ENCODE measurements at regions not wholly inside any gene's neighbourhood (a gene's known extent, or its start where the extent isn't known, plus 50 kb on each side); places are given as distances from the start of the nearest gene placed in this dataset.

GRCh38 chr2:8303322-8303832 is 378.5 kb upstream of the ID2 start:
- Histone ChIP-seq H3K4me3 (ENCODE audit: low read length) (peak overlapping the region; percentile 49), H3K9me2 (replicated peaks; ENCODE audit: control insufficient read depth, low read length) (no peaks in the 10 kb centered on the region), H4K20me1 (ENCODE audit: control insufficient read depth, insufficient read depth, low read depth, low read length) (no peaks in the 10 kb centered on the region), H3K9me3 (ENCODE audit: control insufficient read depth, insufficient read depth, low read length) (no peaks in the 10 kb centered on the region), H3F3A (ENCODE audit: control insufficient read depth, insufficient read depth) (no peaks in the 10 kb centered on the region), H3K4me1 (ENCODE audit: control insufficient read depth, low read length) (peaks cover 66% of the 10 kb centered on the region), H3K4me2 (ENCODE audit: low read length) (peak overlapping the region; percentile 70), H3K27ac (ENCODE audit: low read depth, low read length) (no peak overlapping the region), H3K36me3 (ENCODE audit: control insufficient read depth, low read length) (no peaks in the 10 kb centered on the region), H3K79me2 (ENCODE audit: control insufficient read depth, low read length) (no peaks in the 10 kb centered on the region), H3K27me3 (ENCODE audit: control insufficient read depth, low read length) (no peaks in the 10 kb centered on the region)
- no peak for TF ChIP-seq EZH2phosphoT487 (IDR thresholded peaks at IDR 0.05; ENCODE audit: borderline replicate concordance, low read length)
- TF ChIP-seq CTCF (IDR thresholded peaks at IDR 0.05; ENCODE audit: low read depth, low read length, poor library complexity, severe bottlenecking), result peak; percentile 27

GRCh38 chr2:8304821-8305766 is 376.8 kb upstream of the ID2 start:
- no peak overlapping the region for H3K4me2 ChIP-seq (ENCODE audit: low read length)
- no peaks in the 10 kb centered on the region for H3K9me3 ChIP-seq (ENCODE audit: control insufficient read depth, insufficient read depth, low read length)
- H3K79me2 ChIP-seq (ENCODE audit: control insufficient read depth, low read length), result no peaks in the 10 kb centered on the region
- no peaks in the 10 kb centered on the region for H3K9me2 ChIP-seq (replicated peaks; ENCODE audit: control insufficient read depth, low read length)
- H3K4me3 ChIP-seq (ENCODE audit: low read length), result no peak overlapping the region
- no peaks in the 10 kb centered on the region for H3K36me3 ChIP-seq (ENCODE audit: control insufficient read depth, low read length)
- no peaks in the 10 kb centered on the region for H3K27me3 ChIP-seq (ENCODE audit: control insufficient read depth, low read length)
- H3K4me1 ChIP-seq (ENCODE audit: control insufficient read depth, low read length), result peaks cover 64% of the 10 kb centered on the region
- TF ChIP-seq EZH2phosphoT487 (IDR thresholded peaks at IDR 0.05; ENCODE audit: borderline replicate concordance, low read length), result no peak
- TF ChIP-seq CTCF (IDR thresholded peaks at IDR 0.05; ENCODE audit: low read depth, low read length, poor library complexity, severe bottlenecking), result no peak
- no peaks in the 10 kb centered on the region for H3F3A ChIP-seq (ENCODE audit: control insufficient read depth, insufficient read depth)
- H4K20me1 ChIP-seq (ENCODE audit: control insufficient read depth, insufficient read depth, low read depth, low read length), result no peaks in the 10 kb centered on the region
- H3K27ac ChIP-seq (ENCODE audit: low read depth, low read length), result no peak overlapping the region

- Histone ChIP-seq H3K27ac (ENCODE audit: low read depth, low read length) (no peak overlapping the region), H3K4me1 (ENCODE audit: control insufficient read depth, low read length) (peaks cover 71% of the 10 kb centered on the region), H3K27me3 (ENCODE audit: control insufficient read depth, low read length) (no peaks in the 10 kb centered on the region), H3K9me2 (replicated peaks; ENCODE audit: control insufficient read depth, low read length) (no peaks in the 10 kb centered on the region), H3K79me2 (ENCODE audit: control insufficient read depth, low read length) (no peaks in the 10 kb centered on the region), H3F3A (ENCODE audit: control insufficient read depth, insufficient read depth) (no peaks in the 10 kb centered on the region), H3K36me3 (ENCODE audit: control insufficient read depth, low read length) (no peaks in the 10 kb centered on the region), H4K20me1 (ENCODE audit: control insufficient read depth, insufficient read depth, low read depth, low read length) (no peaks in the 10 kb centered on the region), H3K4me2 (ENCODE audit: low read length) (no peak overlapping the region), H3K9me3 (ENCODE audit: control insufficient read depth, insufficient read depth, low read length) (no peaks in the 10 kb centered on the region), H3K4me3 (ENCODE audit: low read length) (no peak overlapping the region)
- TF ChIP-seq EZH2phosphoT487 (IDR thresholded peaks at IDR 0.05; ENCODE audit: borderline replicate concordance, low read length), result no peak
- TF ChIP-seq CTCF (IDR thresholded peaks at IDR 0.05; ENCODE audit: low read depth, low read length, poor library complexity, severe bottlenecking), result no peak
Measured at GRCh38 chr2:8306530-8307351, 375.1 kb upstream of the ID2 start.

Measured in DOHH2 (cell line).